Fibroblast of lung (primary cell): ENCODE measurements at regions not wholly inside any gene's neighbourhood (a gene's known extent, or its start where the extent isn't known, plus 50 kb on each side); places are given as distances from the start of the nearest gene placed in this dataset.

Source experiments
- DNase-seq, 2 donors: peaks; one replicate each; pipeline versions ENCODE4 v3.0.0 to v3.0.0-alpha.2; 2010; ENCODE audit warnings: low read depth in 2 of 2
- H2AFZ ChIP-seq: 2 replicates; pipeline ENCODE4 v1.5.1; 2012; ENCODE audit warnings: low read length, control low read depth, inconsistent platforms
- H3K27ac ChIP-seq: 2 replicates; pipeline ENCODE4 v1.5.1; 2011; ENCODE audit warnings: low read length, control low read depth; ENCODE audit not compliant: insufficient read depth
- H3K27me3 ChIP-seq: 2 replicates; pipeline ENCODE4 v1.5.1; 2011; ENCODE audit warnings: mild to moderate bottlenecking, low read length; ENCODE audit not compliant: control insufficient read depth, insufficient read depth
- H3K36me3 ChIP-seq: 2 replicates; pipeline ENCODE4 v1.5.1; 2011; ENCODE audit warnings: low read length; ENCODE audit not compliant: control insufficient read depth, insufficient read depth
- H3K4me1 ChIP-seq: 2 replicates; pipeline ENCODE4 v1.5.1; 2011; ENCODE audit warnings: low read length; ENCODE audit not compliant: control insufficient read depth, insufficient read depth; ENCODE audit errors: extremely low read depth
- H3K4me2 ChIP-seq: 2 replicates; pipeline ENCODE4 v1.5.1; 2011; ENCODE audit warnings: low read length, control low read depth; ENCODE audit not compliant: insufficient read depth; ENCODE audit errors: extremely low read depth
- H3K4me3 ChIP-seq, 4 experiments: fragments of 200-600 bp in 1 of 4; sonication (generic) in 1 of 4; replicated peaks in 1 of 4; 2 replicates each; pipeline ENCODE4 v1.5.1; 2011 to 2016; ENCODE audit warnings: low read length in 4 of 4, low read depth in 3 of 4, mild to moderate bottlenecking in 3 of 4, control low read depth in 2 of 4, inconsistent platforms in 1 of 4, mixed read lengths in 1 of 4; ENCODE audit not compliant: insufficient read depth in 1 of 4; ENCODE audit errors: control extremely low read depth in 1 of 4
- H3K79me2 ChIP-seq: 2 replicates; pipeline ENCODE4 v1.5.1; 2012; ENCODE audit warnings: mild to moderate bottlenecking, low read length, inconsistent platforms; ENCODE audit not compliant: control insufficient read depth, insufficient read depth
- H3K9ac ChIP-seq: 2 replicates; pipeline ENCODE4 v1.5.1; 2011; ENCODE audit warnings: mild to moderate bottlenecking, low read length, control low read depth; ENCODE audit not compliant: insufficient read depth
- H3K9me3 ChIP-seq: 2 replicates; pipeline ENCODE4 v1.5.1; 2012; ENCODE audit warnings: low read depth, low read length; ENCODE audit not compliant: control insufficient read depth, insufficient read depth
- H4K20me1 ChIP-seq: 2 replicates; pipeline ENCODE4 v1.5.1; 2011; ENCODE audit warnings: low read length; ENCODE audit not compliant: control insufficient read depth, insufficient read depth; ENCODE audit errors: extremely low read depth
- EZH2 ChIP-seq: IDR thresholded peaks from 2 replicates; pipeline ENCODE4 v1.5.1; 2012; ENCODE audit warnings: low read length, control low read depth, mild to moderate bottlenecking; ENCODE audit errors: missing control alignments
- TF ChIP-seq, protein P1 (sequence below), 2 donors: IDR thresholded peaks in 1 of 2; conservative IDR thresholded peaks in 1 of 2; 1 replicate in 1 of 2; 2 replicates in 1 of 2; pipeline ENCODE4 v1.5.1; 2011 to 2012; ENCODE audit warnings: low read length in 2 of 2, control low read depth in 1 of 2, inconsistent platforms in 1 of 2, low read depth in 1 of 2, mild to moderate bottlenecking in 1 of 2

DNA sequence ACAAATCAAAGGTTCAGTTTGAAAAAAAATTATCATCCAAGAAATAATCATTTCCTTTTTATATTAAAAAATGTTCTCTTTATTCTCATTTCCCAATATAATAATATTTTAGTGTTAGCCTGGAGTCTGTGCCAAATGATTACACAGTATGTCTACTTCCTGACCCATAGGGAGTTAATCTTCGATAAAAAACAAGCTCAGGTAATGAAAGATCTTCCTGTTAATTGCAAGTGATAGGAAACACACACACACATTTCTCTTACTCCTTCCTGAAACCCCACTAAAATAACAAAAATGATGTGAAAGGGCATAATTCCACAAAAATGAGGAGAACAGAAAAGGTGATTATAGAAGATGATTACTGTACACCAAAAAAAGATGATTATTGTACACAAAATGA, 123.5 kb upstream of the CXADR start:
- H3K4me1 ChIP-seq, result no peaks in the 10 kb centered on the region
- H3K79me2 ChIP-seq, result no peaks in the 10 kb centered on the region
- no peak overlapping the region for H3K4me2 ChIP-seq
- H3K27me3 ChIP-seq, result no peaks in the 10 kb centered on the region
- no peak for DNase-seq
- H3K27ac ChIP-seq, result no peak overlapping the region
- H4K20me1 ChIP-seq, result no peaks in the 10 kb centered on the region
- no peak overlapping the region for H3K9ac ChIP-seq
- TF ChIP-seq, protein P1, sequence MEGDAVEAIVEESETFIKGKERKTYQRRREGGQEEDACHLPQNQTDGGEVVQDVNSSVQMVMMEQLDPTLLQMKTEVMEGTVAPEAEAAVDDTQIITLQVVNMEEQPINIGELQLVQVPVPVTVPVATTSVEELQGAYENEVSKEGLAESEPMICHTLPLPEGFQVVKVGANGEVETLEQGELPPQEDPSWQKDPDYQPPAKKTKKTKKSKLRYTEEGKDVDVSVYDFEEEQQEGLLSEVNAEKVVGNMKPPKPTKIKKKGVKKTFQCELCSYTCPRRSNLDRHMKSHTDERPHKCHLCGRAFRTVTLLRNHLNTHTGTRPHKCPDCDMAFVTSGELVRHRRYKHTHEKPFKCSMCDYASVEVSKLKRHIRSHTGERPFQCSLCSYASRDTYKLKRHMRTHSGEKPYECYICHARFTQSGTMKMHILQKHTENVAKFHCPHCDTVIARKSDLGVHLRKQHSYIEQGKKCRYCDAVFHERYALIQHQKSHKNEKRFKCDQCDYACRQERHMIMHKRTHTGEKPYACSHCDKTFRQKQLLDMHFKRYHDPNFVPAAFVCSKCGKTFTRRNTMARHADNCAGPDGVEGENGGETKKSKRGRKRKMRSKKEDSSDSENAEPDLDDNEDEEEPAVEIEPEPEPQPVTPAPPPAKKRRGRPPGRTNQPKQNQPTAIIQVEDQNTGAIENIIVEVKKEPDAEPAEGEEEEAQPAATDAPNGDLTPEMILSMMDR (conservative IDR thresholded peaks at IDR 0.05 in 1 of 2, IDR thresholded peaks at IDR 0.05 in 1 of 2; ENCODE audit: low read depth in 1 of 2, low read length in 2 of 2), result no peak
- no peak for TF ChIP-seq EZH2
- no peak overlapping the region for H3K4me3 ChIP-seq
- H2AFZ ChIP-seq, result no peak overlapping the region
- no peaks in the 10 kb centered on the region for H3K9me3 ChIP-seq
- no peaks in the 10 kb centered on the region for H3K36me3 ChIP-seq

DNA sequence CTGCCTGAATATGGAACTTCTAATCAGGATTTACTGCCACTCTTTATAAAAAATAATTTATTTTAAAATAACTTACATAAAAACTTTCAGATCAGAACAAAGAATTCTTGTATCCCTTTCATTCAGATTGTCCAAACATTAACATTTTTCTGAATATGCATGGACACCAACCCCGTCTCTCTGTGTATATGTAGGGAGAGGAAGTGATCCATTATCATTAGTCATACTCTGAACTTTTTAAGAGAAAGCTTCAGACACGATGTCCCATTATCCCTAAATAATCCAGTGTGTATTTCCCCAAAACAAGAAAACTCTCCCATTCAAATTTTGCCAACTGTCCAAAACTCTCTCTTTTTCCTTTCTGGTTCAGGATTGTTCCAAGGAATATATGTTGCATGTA, 122.3 kb upstream of the CXADR start:
- no peak for TF ChIP-seq EZH2
- TF ChIP-seq, protein P1 (conservative IDR thresholded peaks at IDR 0.05 in 1 of 2, IDR thresholded peaks at IDR 0.05 in 1 of 2; ENCODE audit: low read depth in 1 of 2, low read length in 2 of 2), result no peak

DNA sequence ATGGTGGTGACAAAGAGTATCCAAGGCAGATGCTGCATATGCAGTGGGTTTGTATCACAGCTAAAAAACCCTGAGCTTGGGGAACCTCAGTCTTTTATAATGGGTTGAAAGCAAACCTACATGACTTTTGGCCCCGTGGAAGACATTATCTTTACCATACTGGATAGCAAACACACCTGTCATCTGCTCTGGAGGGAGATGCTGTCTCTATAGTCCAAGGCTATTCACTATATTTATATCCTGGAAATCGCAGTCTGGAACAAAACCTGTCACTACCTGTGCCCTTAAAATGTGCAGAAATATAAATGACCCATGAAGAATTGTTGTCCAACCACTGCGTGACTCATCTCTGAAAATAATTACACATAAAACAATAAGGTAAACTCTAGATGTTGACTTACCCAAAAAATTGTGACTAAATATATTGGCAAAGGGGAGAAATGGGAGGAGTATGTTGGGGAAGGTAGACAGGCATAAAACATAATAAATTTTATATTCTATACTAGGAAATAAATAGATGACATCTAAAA, 121.0 kb upstream of the CXADR start:
- H3K9me3 ChIP-seq, result no peaks in the 10 kb centered on the region
- no peak overlapping the region for H3K4me3 ChIP-seq
- TF ChIP-seq, protein P1 (conservative IDR thresholded peaks at IDR 0.05 in 1 of 2, IDR thresholded peaks at IDR 0.05 in 1 of 2; ENCODE audit: low read depth in 1 of 2, low read length in 2 of 2), result no peak
- TF ChIP-seq EZH2, result no peak
- DNase-seq, result no peak
- no peak overlapping the region for H3K27ac ChIP-seq
- no peaks in the 10 kb centered on the region for H4K20me1 ChIP-seq
- no peak overlapping the region for H2AFZ ChIP-seq
- no peaks in the 10 kb centered on the region for H3K4me1 ChIP-seq
- no peak overlapping the region for H3K4me2 ChIP-seq
- no peaks in the 10 kb centered on the region for H3K36me3 ChIP-seq
- H3K79me2 ChIP-seq, result no peaks in the 10 kb centered on the region
- no peak overlapping the region for H3K9ac ChIP-seq
- H3K27me3 ChIP-seq, result no peaks in the 10 kb centered on the region

More for the DNA sequence above, 122.3 kb upstream of the CXADR start:
- Histone ChIP-seq H3K36me3 (no peaks in the 10 kb centered on the region), H2AFZ (no peak overlapping the region), H3K4me2 (no peak overlapping the region), H4K20me1 (no peaks in the 10 kb centered on the region), H3K4me3 (no peak overlapping the region), H3K9ac (no peak overlapping the region), H3K27me3 (no peaks in the 10 kb centered on the region), H3K27ac (no peak overlapping the region), H3K79me2 (no peaks in the 10 kb centered on the region), H3K4me1 (no peaks in the 10 kb centered on the region), H3K9me3 (no peaks in the 10 kb centered on the region)
- no peak for DNase-seq
